Endothelial cell of umbilical vein (primary cell): ENCODE measurements at regions not wholly inside any gene's neighbourhood (a gene's known extent, or its start where the extent isn't known, plus 50 kb on each side); places are given as distances from the start of the nearest gene placed in this dataset.

Experiments used
- GATA2 ChIP-seq: IDR thresholded peaks from 2 replicates; pipeline ENCODE4 v1.7.0; 2011; ENCODE audit warnings: low read depth, mild to moderate bottlenecking, moderate library complexity, mixed read lengths, low read length; ENCODE audit not compliant: insufficient read length, insufficient read depth
- POLR2AphosphoS5 ChIP-seq: IDR thresholded peaks from 2 replicates; pipeline ENCODE4 v1.6.1; 2012; ENCODE audit warnings: low read depth, mild to moderate bottlenecking, control low read depth, low read length, moderate library complexity; ENCODE audit not compliant: insufficient read depth
- TF ChIP-seq, protein P1 (sequence below), 2 donors: IDR thresholded peaks; 1 replicate in 1 of 2; 2 replicates in 1 of 2; pipeline ENCODE4 v1.5.1; 2011; ENCODE audit warnings: low read length in 2 of 2, mild to moderate bottlenecking in 2 of 2, moderate library complexity in 2 of 2, control low read depth in 1 of 2, inconsistent platforms in 1 of 2, low read depth in 1 of 2; ENCODE audit not compliant: insufficient read depth in 1 of 2; ENCODE audit errors: extremely low read depth in 1 of 2

DNA sequence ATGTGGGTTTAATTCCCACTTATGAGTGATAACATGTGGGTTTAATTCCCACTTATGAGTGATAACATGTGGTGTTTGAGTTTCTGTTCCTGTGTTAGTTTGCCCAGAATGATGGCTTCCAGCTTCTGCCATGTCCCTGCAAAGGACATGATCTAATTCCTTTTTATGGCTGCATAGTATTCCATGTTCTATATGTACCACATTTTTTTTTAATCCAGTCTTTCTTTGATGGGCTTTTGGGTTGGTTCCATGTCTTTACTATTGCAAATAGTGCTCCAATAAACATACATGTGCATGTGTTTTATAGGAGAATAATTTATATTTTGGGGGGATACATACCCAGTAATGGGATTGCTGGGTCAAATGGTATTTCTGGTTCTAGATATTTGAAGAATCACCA lies 317.8 kb downstream of the MMUT start:
- TF ChIP-seq, protein P1, sequence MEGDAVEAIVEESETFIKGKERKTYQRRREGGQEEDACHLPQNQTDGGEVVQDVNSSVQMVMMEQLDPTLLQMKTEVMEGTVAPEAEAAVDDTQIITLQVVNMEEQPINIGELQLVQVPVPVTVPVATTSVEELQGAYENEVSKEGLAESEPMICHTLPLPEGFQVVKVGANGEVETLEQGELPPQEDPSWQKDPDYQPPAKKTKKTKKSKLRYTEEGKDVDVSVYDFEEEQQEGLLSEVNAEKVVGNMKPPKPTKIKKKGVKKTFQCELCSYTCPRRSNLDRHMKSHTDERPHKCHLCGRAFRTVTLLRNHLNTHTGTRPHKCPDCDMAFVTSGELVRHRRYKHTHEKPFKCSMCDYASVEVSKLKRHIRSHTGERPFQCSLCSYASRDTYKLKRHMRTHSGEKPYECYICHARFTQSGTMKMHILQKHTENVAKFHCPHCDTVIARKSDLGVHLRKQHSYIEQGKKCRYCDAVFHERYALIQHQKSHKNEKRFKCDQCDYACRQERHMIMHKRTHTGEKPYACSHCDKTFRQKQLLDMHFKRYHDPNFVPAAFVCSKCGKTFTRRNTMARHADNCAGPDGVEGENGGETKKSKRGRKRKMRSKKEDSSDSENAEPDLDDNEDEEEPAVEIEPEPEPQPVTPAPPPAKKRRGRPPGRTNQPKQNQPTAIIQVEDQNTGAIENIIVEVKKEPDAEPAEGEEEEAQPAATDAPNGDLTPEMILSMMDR (IDR thresholded peaks at IDR 0.05; ENCODE audit: extremely low read depth in 1 of 2, insufficient read depth in 1 of 2, low read depth in 1 of 2, low read length in 2 of 2) = no peak
- no peak for TF ChIP-seq POLR2AphosphoS5
- TF ChIP-seq GATA2 = no peak
